Pancreas (tissue), 10 donors: ENCODE measurements at regions not wholly inside any gene's neighbourhood (a gene's known extent, or its start where the extent isn't known, plus 50 kb on each side); places are given as distances from the start of the nearest gene placed in this dataset.
"Not testable (repeated sequence)": the region's sequence is repeated elsewhere in the genome, so short reads cannot be mapped to it uniquely, and the experiment has no call there.

Experiments used
- ATAC-seq, 4 donors: fragments of 200-7000 bp; cut with Tn5 transposase; one replicate each; pipeline versions ENCODE4 v1.8.0 to v1.9.1; 2020; ENCODE audit warnings: mild to moderate bottlenecking in 4 of 4, moderate library complexity in 4 of 4
- DNase-seq, 6 donors: peaks; one replicate each; pipeline ENCODE4 v3.0.0-alpha.2; 2020
- FAIRE-seq: peaks from 2 replicates; lab custom pipeline; 2012; peaks lifted over from hg19 to GRCh38; lab: Jason Lieb, UNC
- H3K27ac ChIP-seq, 4 donors: fragments of 200-600 bp; sonication (generic); 1 replicate in 3 of 4; 2 replicates in 1 of 4; pipeline versions ENCODE4 v1.5.0 to v1.8.0; 2020
- H3K27me3 ChIP-seq, 4 donors: fragments of 200-600 bp; one replicate each; pipeline ENCODE4 v1.8.0; 2021
- H3K36me3 ChIP-seq, 3 donors: fragments of 200-600 bp; sonication (generic) in 1 of 3; one replicate each; pipeline versions ENCODE4 v1.5.0 to v1.8.0; 2020 to 2021
- H3K4me1 ChIP-seq, 3 donors: fragments of 200-600 bp; one replicate each; pipeline ENCODE4 v1.8.0; 2021
- H3K4me3 ChIP-seq, 4 donors: fragments of 200-600 bp; sonication (generic) in 2 of 4; one replicate each; pipeline versions ENCODE4 v1.5.0 to v1.8.0; 2020 to 2021
- H3K9me3 ChIP-seq, 4 donors: fragments of 200-600 bp; one replicate each; pipeline ENCODE4 v1.8.0; 2021
- CTCF ChIP-seq, 4 donors: fragments of 200-600 bp; sonication (generic) in 3 of 4; IDR thresholded peaks; one replicate each; pipeline versions ENCODE4 v1.5.0 to v1.8.0; 2021; ENCODE audit warnings: antibody characterized with exemption in 4 of 4
- WGBS, 2 donors: extraction: QIAGEN DNeasy Blood & Tissue Kit; methylation state at CpG; one replicate each; pipeline ENCODE4 v1.1.7; 2013; 5-methylcytosine and 5-hydroxymethylcytosine counted together
- intact Hi-C, 3 donors: fragments of 100-400 bp; cut with DNase I; formaldehyde crosslinking; loops; one replicate each; pipeline versions ENCODE4 v1.11.1 to v1.14.2; 2022
- donor health status: healthy with polysubstance abuse.
- donor health status: DM: no; HTN: no; CAD: no; lungs with moderate emphysema.
- donor health status: DM: no; HTN: no; CAD: no.
- donor health status: control.
- donor health status: control.
- donor health status: Bipolar disorder and iron deficiency.
- donor health status: DM: yes; HTN: yes; CAD: no.
- donor health status: DM: no; HTN: no; CAD: no.
- donor health status: DM: no; HTN: no; CAD: no.
- donor health status: DM: yes; HTN: yes; CAD: no.

DNA sequence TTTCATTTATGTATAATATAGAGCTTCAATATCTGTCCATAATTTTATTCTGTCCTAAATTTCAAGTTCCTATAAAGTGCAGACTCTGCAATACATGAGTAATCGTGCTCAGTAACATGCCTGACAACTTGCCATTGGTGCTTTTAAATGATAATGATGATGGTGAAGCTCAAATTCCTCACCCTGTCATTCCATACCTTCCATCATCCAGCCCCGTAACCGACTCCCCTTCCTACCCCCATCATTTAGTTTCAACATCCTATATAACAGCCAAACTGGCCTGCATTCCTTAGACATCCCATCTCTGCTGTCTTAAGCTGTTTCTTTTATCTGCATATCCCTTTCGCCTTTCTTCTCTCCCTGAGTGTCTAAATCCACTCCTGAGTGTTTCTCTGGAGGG lies 67.2 kb upstream of the DLG1 start:
- DNase-seq = no peak
- H3K9me3 ChIP-seq = no peaks in the 10 kb centered on the region
- H3K27me3 ChIP-seq = no peaks in the 10 kb centered on the region
- no peak for FAIRE-seq
- H3K4me3 ChIP-seq = no peak overlapping the region
- ATAC-seq = no peak
- TF ChIP-seq CTCF (IDR thresholded peaks at IDR 0.05) = no peak
- no peaks in the 10 kb centered on the region for H3K36me3 ChIP-seq
- no peak overlapping the region for H3K27ac ChIP-seq
- intact Hi-C loops = no loop called here
- no peaks in the 10 kb centered on the region for H3K4me1 ChIP-seq
- WGBS, 2 donors = 83 to 89% methylated on average over 4 of the region's 4 CpGs

DNA sequence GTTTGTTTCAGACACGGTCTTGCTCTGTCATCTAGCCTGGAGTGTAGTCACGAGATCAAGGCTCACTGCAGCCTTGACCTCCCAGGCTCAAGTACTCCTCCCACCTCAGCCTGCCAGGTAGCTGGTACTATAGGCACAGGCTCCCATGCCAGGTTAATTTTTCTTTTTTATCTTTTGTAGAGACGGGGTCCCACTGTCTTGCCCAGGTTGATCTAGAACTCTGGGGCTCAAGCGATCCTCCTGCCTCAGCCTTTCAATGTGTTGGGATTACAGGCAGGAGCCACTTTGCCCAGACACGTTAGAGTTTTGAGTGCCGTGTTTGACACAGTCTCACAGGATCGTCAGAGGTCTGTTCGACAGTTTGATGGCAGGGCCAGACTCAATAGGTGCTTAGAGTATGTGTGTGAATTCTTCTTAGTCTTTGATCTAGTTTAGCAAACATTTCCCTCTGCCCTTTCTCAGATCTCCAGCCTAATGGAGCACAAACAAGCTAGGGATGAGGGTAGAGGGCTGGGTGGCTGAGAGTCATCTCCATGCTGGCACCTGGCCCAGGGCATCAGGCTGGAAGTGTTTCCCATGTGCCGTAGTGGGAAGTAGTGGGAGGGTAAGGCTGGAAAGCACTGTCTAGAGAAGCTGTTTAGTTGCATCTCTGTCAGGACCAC lies 66.1 kb upstream of the DLG1 start:
- intact Hi-C loops = no loop called here
- FAIRE-seq = no peak

DNA sequence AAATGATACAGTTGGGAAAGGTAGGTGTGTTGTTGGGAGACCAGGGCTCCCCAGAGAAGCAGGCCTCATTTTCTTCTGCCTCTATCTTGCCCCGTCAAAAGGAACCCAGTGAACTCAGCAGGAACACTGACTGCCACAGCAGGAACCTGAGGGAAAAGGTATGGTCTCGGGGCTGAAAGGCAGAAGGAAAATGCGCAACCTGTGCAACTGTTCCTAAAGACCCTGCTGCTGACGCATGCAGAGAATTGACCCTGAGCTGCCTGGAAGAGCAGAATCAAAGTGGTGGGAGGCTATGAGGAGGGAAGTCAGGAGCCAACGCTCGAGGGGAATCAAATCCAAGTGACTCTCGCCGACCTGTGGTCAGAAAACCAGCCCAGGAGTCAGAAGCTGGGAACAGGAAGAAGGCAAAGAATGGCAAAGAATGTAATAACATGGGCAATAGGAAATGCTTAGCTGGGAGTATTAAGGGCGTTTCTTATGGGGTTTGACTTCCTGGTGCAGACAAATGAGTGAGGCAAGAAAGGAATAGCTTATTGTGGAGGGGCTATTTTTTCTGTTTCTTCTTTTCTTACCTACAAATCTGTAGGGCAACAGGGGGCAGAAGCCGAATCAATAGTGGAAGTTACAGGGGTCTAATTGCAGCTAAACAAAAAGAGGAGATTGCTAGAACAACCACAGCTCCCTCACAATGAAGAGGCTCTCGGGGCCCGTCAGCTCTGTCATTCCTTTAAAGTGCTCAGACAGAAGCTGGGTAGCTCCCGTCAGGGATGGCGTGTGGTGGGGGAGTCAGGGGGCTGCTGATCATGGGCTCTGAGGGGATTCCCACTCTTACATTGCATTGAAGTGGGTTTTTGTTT lies 65.4 kb upstream of the DLG1 start:
- Histone ChIP-seq H3K4me1 (no peaks in the 10 kb centered on the region), H3K4me3 (no peak overlapping the region), H3K27me3 (no peaks in the 10 kb centered on the region), H3K9me3 (no peaks in the 10 kb centered on the region), H3K36me3 (no peaks in the 10 kb centered on the region), H3K27ac (no peak overlapping the region)
- 85% methylated on average over 14 of the region's 14 CpGs for WGBS, 2 donors
- ATAC-seq (no peak), FAIRE-seq (no peak), DNase-seq (no peak)
- TF ChIP-seq CTCF (IDR thresholded peaks at IDR 0.05) = no peak
- intact Hi-C loops = no loop called here

More for the DNA sequence above, 66.1 kb upstream of the DLG1 start:
- no peak for DNase-seq
- Histone ChIP-seq H3K27ac (no peak overlapping the region), H3K36me3 (no peaks in the 10 kb centered on the region), H3K27me3 (no peaks in the 10 kb centered on the region), H3K4me1 (no peaks in the 10 kb centered on the region), H3K9me3 (no peaks in the 10 kb centered on the region), H3K4me3 (no peak overlapping the region)
- ATAC-seq = no peak
- TF ChIP-seq CTCF (IDR thresholded peaks at IDR 0.05) = no peak
- WGBS, 2 donors = 68 to 69% methylated on average over 9 of the region's 9 CpGs

DNA sequence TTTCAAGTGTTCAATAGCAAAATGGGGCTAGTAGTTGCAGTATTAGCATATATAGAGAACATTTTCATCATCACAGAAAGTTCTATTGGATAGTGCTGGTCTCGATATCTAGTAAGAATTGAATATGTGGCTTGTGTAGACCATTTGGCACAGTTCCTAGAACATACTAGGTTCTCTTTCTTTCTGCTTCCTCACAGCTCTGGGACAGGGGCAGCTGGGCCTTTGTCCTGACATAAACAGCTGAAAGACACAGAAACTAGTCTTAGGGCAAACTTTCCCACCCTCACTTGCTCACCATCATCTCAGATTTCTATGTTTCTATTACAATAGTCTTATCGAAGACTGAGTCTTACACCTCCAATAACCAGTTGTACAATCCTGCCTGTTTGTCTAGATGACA lies 63.7 kb upstream of the DLG1 start:
- H3K4me1 ChIP-seq = no peaks in the 10 kb centered on the region
- H3K9me3 ChIP-seq = no peaks in the 10 kb centered on the region
- no peak for ATAC-seq
- WGBS, 2 donors = 75 to 80% methylated on average over 2 of the region's 2 CpGs
- intact Hi-C loops = no loop called here
- no peak for FAIRE-seq
- H3K4me3 ChIP-seq = no peak overlapping the region
- TF ChIP-seq CTCF (IDR thresholded peaks at IDR 0.05) = no peak
- DNase-seq = no peak
- no peak overlapping the region for H3K27ac ChIP-seq
- no peaks in the 10 kb centered on the region for H3K36me3 ChIP-seq
- no peaks in the 10 kb centered on the region for H3K27me3 ChIP-seq

- not testable (repeated sequence) for H3K4me3 ChIP-seq, FAIRE-seq
- 87 to 88% methylated on average over 3 of the region's 3 CpGs for WGBS, 2 donors
These were observed 61.7 kb upstream of the DLG1 start for GRCh38 chr3:197360095-197360494.

GRCh38 chr3:197359476-197359875 lies 61.1 kb upstream of the DLG1 start:
- intact Hi-C loops, H3K36me3 ChIP-seq, H3K27me3 ChIP-seq, H3K27ac ChIP-seq, DNase-seq, ATAC-seq, H3K4me1 ChIP-seq, H3K4me3 ChIP-seq, H3K9me3 ChIP-seq, FAIRE-seq: not testable (repeated sequence)
- 86 to 89% methylated on average over 3 of the region's 3 CpGs for WGBS, 2 donors

More at GRCh38 chr3:197360095-197360494, 61.7 kb upstream of the DLG1 start:
- H3K27ac ChIP-seq, intact Hi-C loops, H3K9me3 ChIP-seq, H3K36me3 ChIP-seq, DNase-seq, H3K4me1 ChIP-seq, ATAC-seq, H3K27me3 ChIP-seq: not testable (repeated sequence)
